ENCODE measurements at regions not wholly inside any gene's neighbourhood (a gene's known extent, or its start where the extent isn't known, plus 50 kb on each side); places are given as distances from the start of the nearest gene placed in this dataset.

DNA sequence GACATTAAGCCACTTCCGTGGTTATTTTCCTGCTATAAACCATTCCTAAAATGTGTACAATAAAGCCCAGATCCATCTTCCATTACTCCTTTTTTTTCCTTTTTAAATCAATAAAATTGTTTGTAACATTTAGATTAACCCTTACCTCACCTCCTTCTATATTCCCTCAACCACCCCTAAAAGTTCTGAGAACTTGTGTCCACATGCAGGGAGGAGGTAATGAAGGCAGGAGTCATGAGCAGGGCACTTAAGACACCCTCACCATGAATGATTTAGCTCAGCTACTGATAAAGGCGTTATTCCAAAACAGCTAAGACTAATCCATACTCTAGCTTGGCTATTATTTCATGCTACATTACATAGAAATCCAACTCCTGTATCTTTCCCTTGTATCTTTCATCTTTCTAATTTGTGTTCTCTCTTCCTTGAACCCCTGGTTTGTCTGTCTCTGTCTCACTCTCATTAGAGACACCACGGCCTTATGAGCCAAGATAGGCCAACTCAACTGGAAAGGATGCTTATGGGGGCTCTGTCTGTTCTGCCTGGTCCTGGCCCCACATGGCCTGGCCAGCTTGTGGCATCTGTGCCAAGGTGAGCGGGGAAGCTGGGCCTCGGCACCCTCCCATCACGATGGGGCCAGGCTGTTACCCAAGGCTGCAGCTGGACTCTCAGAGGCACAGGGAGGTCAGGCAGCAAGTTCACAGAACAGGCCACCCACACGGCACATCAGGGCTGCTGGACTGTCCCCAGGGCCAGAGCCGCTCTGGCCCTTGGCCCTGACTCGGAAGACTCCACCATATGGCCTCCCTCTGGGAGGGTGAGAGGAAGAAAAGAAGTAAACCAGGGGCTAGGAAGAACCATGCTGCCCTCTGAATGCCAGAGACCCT lies 294.4 kb downstream of the SOX9 start:
- TF ChIP-seq SIN3A (IDR thresholded peaks at IDR 0.05; ENCODE audit: borderline replicate concordance, insufficient read depth, low read length) (no peak), POLR2AphosphoS5 (IDR thresholded peaks at IDR 0.05; ENCODE audit: low read depth, low read length) (no peak), FOXP2 (optimal IDR thresholded peaks at IDR 0.05; ENCODE audit: borderline replicate concordance, extremely low read depth, extremely low read length, insufficient read depth) (no peak), TAF1 (IDR thresholded peaks at IDR 0.05; ENCODE audit: borderline replicate concordance, insufficient read depth, low read length) (no peak)
- TF ChIP-seq, protein P1, sequence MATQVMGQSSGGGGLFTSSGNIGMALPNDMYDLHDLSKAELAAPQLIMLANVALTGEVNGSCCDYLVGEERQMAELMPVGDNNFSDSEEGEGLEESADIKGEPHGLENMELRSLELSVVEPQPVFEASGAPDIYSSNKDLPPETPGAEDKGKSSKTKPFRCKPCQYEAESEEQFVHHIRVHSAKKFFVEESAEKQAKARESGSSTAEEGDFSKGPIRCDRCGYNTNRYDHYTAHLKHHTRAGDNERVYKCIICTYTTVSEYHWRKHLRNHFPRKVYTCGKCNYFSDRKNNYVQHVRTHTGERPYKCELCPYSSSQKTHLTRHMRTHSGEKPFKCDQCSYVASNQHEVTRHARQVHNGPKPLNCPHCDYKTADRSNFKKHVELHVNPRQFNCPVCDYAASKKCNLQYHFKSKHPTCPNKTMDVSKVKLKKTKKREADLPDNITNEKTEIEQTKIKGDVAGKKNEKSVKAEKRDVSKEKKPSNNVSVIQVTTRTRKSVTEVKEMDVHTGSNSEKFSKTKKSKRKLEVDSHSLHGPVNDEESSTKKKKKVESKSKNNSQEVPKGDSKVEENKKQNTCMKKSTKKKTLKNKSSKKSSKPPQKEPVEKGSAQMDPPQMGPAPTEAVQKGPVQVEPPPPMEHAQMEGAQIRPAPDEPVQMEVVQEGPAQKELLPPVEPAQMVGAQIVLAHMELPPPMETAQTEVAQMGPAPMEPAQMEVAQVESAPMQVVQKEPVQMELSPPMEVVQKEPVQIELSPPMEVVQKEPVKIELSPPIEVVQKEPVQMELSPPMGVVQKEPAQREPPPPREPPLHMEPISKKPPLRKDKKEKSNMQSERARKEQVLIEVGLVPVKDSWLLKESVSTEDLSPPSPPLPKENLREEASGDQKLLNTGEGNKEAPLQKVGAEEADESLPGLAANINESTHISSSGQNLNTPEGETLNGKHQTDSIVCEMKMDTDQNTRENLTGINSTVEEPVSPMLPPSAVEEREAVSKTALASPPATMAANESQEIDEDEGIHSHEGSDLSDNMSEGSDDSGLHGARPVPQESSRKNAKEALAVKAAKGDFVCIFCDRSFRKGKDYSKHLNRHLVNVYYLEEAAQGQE (IDR thresholded peaks at IDR 0.05; ENCODE audit: insufficient read depth in 1 of 2, low read depth in 2 of 2, low read length in 2 of 2): no peak

DNA sequence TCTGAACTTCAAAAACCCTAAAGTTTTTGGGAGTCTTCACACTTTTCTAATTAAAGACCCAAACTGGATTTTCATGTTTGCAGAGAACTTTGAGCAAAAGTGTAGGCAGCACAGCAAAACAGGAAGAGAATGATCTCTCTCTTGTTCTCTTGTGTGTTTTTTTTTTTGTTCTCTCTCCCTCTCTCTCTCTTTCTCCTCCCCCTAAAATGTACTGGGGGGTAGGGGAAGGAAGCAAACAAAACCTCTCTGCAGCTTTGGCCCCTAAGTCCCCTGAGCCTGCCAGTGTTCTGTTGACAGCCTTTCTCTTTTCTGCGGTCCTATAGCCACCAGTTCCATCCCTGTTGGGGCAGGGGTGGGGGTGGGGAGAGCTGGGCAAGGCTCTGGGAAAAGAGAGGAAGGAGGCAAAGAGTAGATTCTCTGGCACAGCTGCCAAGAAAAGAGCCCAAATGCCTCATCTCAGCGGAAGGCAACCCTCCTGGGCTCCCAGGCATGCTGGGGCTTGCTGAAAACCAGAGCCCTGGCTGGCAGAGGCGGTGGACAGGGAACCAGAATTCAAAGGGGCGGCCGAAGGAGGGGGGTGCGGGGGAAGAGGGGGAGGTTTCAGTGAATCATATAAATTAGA lies 295.3 kb downstream of the SOX9 start:
- TF ChIP-seq POLR2AphosphoS5 (IDR thresholded peaks at IDR 0.05; ENCODE audit: low read depth, low read length) (no peak), FOXP2 (optimal IDR thresholded peaks at IDR 0.05; ENCODE audit: borderline replicate concordance, extremely low read depth, extremely low read length, insufficient read depth) (no peak), TAF1 (IDR thresholded peaks at IDR 0.05; ENCODE audit: borderline replicate concordance, insufficient read depth, low read length) (no peak), SIN3A (IDR thresholded peaks at IDR 0.05; ENCODE audit: borderline replicate concordance, insufficient read depth, low read length) (no peak)
- TF ChIP-seq, protein P1 (IDR thresholded peaks at IDR 0.05; ENCODE audit: insufficient read depth in 1 of 2, low read depth in 2 of 2, low read length in 2 of 2): no peak

DNA sequence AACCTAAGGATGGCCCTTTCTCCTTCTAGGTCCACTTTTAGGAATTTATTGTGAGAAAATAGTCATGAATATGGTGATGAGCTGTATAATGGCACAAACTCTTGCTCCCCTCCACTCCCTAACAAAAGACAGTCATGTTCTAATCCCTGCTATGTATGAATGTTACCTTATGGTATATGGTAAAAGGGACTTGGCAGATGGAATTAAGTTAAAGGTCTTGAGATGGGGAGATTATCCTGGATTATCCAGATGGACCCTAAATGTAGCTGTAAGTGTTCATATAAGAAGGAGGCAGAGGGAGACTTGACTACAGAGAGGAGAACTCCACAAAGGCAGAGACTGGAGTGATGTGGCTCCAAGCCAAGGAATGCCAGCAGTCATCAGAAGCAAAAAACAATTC lies 296.1 kb downstream of the SOX9 start:
- TF ChIP-seq, protein P1 (IDR thresholded peaks at IDR 0.05; ENCODE audit: insufficient read depth in 1 of 2, low read depth in 2 of 2, low read length in 2 of 2): no peak
- TF ChIP-seq POLR2AphosphoS5 (IDR thresholded peaks at IDR 0.05; ENCODE audit: low read depth, low read length): no peak
- TF ChIP-seq SIN3A (IDR thresholded peaks at IDR 0.05; ENCODE audit: borderline replicate concordance, insufficient read depth, low read length): no peak
- no peak for TF ChIP-seq TAF1 (IDR thresholded peaks at IDR 0.05; ENCODE audit: borderline replicate concordance, insufficient read depth, low read length)
- no peak for TF ChIP-seq FOXP2 (optimal IDR thresholded peaks at IDR 0.05; ENCODE audit: borderline replicate concordance, extremely low read depth, extremely low read length, insufficient read depth)

DNA sequence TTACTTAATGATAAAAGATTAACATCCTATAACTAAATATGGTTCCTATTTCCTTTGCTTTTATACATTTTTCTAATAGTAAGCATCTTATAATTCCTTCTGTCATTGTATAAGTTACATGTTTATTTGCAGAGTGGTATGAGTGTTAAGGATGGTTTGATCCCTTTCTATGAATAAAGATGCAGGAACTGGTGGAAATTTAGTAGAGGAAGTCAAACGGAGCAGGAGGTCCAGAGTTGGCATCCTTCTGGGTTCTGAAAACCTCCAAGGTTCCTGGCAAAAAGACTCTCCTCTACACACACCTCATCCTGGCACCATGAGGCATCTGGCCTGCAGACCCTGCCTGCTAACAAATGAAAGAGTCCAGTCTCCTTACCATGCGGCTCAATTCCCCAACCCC lies 296.8 kb downstream of the SOX9 start:
- TF ChIP-seq TAF1 (IDR thresholded peaks at IDR 0.05; ENCODE audit: borderline replicate concordance, insufficient read depth, low read length) (no peak), POLR2AphosphoS5 (IDR thresholded peaks at IDR 0.05; ENCODE audit: low read depth, low read length) (no peak), SIN3A (IDR thresholded peaks at IDR 0.05; ENCODE audit: borderline replicate concordance, insufficient read depth, low read length) (no peak), FOXP2 (optimal IDR thresholded peaks at IDR 0.05; ENCODE audit: borderline replicate concordance, extremely low read depth, extremely low read length, insufficient read depth) (no peak)
- TF ChIP-seq, protein P1 (IDR thresholded peaks at IDR 0.05; ENCODE audit: insufficient read depth in 1 of 2, low read depth in 2 of 2, low read length in 2 of 2): no peak

Data from PFSK-1 (cell line).